ENCODE measurements at regions not wholly inside any gene's neighbourhood (a gene's known extent, or its start where the extent isn't known, plus 50 kb on each side); places are given as distances from the start of the nearest gene placed in this dataset.

DNA sequence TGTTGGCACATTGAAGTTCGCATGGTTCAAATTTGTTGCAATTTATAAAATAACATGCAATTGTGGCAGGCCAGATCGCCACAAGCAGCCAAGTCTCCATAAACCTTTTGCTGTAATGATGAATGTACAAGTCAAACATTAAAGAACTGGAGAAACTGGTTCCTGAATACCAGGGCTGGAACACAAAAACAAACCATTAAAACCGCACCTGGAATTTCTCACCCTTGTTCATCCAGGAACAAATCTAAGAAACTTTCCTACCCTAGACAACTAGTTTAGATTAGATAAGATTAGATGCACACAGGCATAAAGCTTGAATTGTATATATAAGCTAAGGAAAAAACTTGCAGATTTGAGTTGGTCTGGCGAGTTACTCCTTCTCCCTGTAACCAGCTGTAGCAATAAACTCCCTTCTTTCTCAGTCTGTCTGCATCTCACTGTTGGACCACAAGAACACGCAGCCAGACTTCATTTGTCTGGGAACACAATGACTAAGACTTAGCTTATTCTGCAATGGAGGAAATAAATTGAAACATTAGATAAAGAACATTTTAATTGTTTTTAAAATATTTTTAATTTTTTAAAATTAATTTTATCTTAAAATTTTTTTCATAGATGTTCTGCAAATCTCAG, 1835.5 kb upstream of the LRRTM1 start:
- TF ChIP-seq CREB1 (IDR thresholded peaks at IDR 0.05; ENCODE audit: low read depth): no peak
- TF ChIP-seq EP300 (IDR thresholded peaks at IDR 0.05; ENCODE audit: borderline replicate concordance): no peak
- TF ChIP-seq YY1 (IDR thresholded peaks at IDR 0.05; ENCODE audit: low read depth): no peak
- TF ChIP-seq, protein P1, sequence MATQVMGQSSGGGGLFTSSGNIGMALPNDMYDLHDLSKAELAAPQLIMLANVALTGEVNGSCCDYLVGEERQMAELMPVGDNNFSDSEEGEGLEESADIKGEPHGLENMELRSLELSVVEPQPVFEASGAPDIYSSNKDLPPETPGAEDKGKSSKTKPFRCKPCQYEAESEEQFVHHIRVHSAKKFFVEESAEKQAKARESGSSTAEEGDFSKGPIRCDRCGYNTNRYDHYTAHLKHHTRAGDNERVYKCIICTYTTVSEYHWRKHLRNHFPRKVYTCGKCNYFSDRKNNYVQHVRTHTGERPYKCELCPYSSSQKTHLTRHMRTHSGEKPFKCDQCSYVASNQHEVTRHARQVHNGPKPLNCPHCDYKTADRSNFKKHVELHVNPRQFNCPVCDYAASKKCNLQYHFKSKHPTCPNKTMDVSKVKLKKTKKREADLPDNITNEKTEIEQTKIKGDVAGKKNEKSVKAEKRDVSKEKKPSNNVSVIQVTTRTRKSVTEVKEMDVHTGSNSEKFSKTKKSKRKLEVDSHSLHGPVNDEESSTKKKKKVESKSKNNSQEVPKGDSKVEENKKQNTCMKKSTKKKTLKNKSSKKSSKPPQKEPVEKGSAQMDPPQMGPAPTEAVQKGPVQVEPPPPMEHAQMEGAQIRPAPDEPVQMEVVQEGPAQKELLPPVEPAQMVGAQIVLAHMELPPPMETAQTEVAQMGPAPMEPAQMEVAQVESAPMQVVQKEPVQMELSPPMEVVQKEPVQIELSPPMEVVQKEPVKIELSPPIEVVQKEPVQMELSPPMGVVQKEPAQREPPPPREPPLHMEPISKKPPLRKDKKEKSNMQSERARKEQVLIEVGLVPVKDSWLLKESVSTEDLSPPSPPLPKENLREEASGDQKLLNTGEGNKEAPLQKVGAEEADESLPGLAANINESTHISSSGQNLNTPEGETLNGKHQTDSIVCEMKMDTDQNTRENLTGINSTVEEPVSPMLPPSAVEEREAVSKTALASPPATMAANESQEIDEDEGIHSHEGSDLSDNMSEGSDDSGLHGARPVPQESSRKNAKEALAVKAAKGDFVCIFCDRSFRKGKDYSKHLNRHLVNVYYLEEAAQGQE (IDR thresholded peaks at IDR 0.05; ENCODE audit: low read depth): no peak
- no peak for TF ChIP-seq TAF1 (IDR thresholded peaks at IDR 0.05; ENCODE audit: low read depth)
- TF ChIP-seq RAD21 (IDR thresholded peaks at IDR 0.05; ENCODE audit: low read depth): no peak
- TF ChIP-seq, protein P2, sequence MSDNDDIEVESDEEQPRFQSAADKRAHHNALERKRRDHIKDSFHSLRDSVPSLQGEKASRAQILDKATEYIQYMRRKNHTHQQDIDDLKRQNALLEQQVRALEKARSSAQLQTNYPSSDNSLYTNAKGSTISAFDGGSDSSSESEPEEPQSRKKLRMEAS (IDR thresholded peaks at IDR 0.05): no peak
- TF ChIP-seq, protein P3, sequence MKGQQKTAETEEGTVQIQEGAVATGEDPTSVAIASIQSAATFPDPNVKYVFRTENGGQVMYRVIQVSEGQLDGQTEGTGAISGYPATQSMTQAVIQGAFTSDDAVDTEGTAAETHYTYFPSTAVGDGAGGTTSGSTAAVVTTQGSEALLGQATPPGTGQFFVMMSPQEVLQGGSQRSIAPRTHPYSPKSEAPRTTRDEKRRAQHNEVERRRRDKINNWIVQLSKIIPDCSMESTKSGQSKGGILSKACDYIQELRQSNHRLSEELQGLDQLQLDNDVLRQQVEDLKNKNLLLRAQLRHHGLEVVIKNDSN (IDR thresholded peaks at IDR 0.05): no peak
- no peak for TF ChIP-seq NFIC (IDR thresholded peaks at IDR 0.05)
- no peak for TF ChIP-seq EGR1 (IDR thresholded peaks at IDR 0.05)
- TF ChIP-seq FOXM1 (IDR thresholded peaks at IDR 0.05; ENCODE audit: borderline replicate concordance, low read depth): no peak
- TF ChIP-seq TCF12 (IDR thresholded peaks at IDR 0.05; ENCODE audit: low read depth): no peak
- no peak for TF ChIP-seq ZBTB7A (IDR thresholded peaks at IDR 0.05; ENCODE audit: low read depth)
- TF ChIP-seq TEAD4 (IDR thresholded peaks at IDR 0.05): no peak
